NCI-H510A treated with DMSO at 0.1 percent for 48 hours (cell line): ENCODE measurements at regions not wholly inside any gene's neighbourhood (a gene's known extent, or its start where the extent isn't known, plus 50 kb on each side); places are given as distances from the start of the nearest gene placed in this dataset.
"Not testable (repeated sequence)": the region's sequence is repeated elsewhere in the genome, so short reads cannot be mapped to it uniquely, and the experiment has no call there.

Experiments used
- DNase-seq: peaks from one replicate; lab custom pipeline; 2025; lab: John Stamatoyannopoulos, UW

DNA sequence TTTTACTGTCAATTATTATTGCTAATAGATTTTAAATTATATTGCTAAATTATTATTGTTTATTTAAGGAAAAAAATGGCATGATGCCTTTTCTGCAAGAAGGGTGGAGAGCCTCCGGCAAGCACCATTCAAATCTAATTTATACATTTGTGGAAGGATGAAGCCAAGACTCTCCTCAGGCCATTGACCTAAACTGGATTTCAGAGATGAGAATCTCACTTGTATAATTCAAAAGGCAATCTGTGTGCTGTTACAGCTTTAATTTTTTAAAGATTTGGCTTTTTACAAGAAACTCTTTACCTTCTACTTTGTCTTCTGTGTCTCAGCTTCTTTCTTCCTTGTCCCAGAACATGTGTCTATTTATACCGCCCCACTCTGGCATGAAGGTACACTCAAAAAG is 722.5 kb downstream of the ETS1 start:
- no peak for DNase-seq

DNA sequence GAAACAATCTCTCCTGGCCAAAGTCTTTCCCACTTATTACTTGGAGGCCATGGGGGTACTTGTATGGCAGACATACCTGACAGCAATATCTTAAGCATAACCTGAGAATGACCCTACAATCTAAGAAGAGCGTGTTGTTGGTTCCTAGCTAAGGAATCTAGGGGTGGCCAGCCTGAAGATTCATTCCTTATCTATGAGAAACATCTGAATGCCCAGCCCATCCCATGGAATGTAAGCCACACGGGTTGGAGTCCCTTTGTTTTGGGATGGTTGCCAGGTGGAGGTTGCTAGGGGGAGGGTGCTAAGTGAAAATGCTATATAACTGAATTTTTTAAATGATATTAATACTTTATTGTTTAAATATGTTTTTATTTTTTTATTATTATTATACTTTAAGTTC is 725.0 kb downstream of the ETS1 start:
- no peak for DNase-seq

DNA sequence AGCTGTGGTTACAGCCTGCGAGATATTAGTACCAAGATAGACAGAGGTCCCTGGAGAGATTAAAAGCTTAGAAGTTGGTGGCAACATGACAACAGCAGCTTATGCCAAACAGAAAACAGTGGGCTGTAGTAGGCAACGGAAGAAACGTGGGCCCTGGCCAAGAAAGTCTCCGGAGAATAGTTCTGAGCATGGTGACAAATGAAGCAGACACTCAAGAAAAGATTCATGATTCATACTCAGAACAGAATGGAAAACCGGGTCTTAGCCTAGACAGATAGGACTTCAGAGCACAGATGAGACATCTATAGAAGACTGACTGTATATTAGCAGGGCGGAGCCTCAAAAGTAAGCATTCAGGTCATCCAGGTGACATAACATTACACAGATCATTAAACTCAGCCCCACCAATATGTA is 727.4 kb downstream of the ETS1 start:
- DNase-seq: peak; percentile 15

DNA sequence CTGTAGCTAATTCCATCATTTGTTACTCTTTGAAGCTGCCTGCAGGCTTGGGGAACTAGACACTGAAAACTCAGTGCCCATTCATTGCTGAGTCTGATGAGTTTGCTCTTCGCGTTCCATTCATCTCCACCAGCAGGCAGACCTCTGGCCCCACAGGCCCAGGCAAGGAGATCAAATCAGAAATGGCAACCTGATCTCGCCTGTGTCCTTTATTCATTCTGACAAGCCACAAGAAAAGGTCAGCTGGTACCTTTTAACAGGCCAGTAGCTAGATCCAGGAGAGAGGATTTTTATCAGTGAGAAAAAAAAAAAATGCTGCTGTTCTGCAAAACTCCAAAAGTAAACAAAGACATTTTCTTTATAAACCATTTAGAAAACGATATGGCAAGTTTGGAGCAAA is 742.5 kb downstream of the ETS1 start:
- DNase-seq: no peak

DNA sequence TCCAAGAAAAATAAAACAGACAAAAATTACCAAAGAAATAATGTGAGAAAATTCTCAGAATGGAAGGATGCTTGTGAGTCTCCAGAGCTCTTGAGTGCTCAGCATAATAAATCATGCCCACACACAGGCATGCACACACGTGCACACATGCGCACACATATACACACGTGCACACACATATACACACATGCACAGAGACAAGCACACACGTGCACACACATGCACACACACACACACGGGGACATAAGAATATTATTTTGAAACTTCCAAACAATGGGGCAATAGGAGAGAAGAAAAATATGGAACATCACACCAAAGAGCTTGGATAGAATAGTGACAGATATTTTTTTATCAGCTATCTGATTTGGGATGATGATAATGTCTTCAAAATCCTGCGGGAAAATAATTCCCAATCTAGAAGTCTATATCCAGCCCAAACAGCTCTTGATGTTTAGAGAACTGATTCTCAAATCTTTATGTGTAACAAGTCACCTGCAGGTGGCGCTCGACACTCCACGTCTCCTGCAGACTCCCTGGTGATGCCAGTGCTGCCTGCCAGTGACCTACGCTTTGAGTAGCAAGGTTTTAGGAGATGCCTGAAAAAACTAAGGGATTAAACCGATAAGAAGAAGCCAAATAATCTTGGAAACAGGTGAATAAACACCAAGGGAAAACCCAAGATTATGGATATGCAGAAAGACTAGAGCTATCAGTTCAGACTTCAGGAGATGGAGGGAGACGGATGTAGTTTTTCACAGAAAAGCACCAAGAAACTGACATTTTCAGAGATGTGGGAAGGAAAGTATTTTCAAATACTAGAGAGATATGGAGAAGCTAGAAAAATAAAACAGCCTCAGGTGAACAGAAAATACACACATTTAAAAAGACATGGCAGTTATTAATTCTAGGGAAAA is 743.6 kb downstream of the ETS1 start:
- peak; percentile 82 for DNase-seq

DNA sequence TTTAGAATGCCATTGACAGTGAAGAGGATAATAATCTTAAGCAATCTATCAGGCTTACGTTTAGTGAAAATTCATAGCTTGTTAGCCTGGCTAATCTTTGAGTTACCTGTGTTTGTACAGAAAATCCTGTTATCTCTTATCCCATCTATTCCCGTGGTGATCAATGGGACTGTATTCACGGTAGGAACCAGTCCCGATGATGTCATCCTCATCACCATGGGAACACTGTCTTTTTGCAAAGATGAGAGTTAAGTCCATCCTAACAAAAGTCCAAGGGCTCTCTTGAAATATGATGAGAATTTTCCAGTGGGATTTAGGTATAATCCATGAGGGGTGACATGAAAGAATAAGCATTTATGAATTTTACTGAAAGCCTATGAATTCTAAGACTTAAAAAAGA is 762.2 kb downstream of the ETS1 start:
- no peak for DNase-seq

DNA sequence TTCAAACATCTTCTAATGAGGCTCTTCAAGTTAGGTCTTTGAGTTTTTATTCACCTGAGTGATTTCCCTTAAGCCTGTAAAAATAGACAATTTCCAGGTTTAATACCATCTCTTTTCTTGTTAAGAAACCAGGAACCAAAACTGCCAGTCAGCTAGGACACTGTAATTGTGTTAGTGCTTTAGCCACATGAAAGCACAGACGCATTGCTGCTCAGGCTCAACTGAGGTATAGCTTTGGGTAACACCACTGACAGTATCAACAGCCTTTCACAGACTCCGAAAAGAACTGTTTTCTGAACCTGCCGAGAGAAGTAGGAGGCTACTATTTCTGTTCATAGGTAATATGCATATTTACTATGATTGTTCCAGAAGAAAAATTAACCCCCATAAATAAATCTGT is 768.7 kb downstream of the ETS1 start:
- no peak for DNase-seq

DNA sequence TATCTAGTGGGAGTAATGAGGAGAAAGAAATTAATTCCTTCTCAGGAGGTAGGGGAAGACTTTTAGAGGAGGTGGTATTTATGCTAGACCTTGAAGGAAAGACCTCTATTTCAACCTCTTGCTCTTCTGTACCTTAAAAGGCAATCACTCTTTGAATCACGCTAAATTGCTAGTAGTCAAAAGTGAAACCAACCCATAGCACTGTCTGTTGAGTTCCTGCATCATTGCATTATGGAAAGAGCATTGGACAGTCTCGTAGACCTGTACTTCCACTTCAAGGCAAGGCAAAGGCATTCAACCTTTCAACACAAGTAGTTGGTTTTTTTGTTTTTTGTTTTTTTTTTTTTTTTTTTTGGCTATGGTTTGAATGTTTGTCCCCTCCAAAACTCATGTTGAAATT is 770.4 kb downstream of the ETS1 start:
- DNase-seq: no peak

DNA sequence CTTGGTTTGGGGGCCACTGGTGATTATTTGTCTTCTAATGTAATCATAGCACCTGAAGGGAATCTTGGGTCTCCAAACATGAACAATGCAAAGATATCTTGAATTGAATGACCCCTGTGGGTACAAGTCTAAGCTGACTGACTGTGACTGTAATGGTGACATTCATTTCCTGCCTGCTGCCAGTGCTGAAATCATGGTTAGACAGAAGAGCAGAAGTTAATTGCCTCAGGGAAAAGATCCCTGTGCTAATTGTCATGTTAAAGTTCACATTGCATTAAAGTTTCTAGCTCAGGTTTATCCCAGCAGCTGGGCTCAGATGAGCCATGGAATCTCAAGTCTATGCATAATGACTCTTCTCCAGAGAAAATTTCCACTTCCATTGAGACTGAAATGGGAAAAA is 772.0 kb downstream of the ETS1 start:
- DNase-seq: no peak

DNA sequence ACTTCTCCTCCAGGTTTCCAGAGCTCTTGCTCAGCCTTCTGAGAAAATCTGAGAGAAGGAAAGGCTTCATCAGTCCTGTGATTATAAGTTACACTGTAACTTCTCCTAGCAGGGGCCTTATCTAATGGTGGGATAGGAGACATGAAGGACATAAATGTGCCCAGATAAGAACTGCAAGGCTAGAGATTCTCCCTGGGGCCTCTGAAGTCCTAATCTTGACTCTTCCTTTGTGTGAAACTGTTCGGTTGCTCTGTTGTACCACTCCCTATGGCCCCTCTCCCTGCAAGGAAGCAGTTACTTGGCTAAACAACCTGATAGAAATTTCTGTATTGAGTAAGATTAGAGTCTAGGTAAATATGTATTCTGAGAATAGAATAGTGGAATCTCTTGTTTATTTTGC is 780.9 kb downstream of the ETS1 start:
- DNase-seq: no peak

DNA sequence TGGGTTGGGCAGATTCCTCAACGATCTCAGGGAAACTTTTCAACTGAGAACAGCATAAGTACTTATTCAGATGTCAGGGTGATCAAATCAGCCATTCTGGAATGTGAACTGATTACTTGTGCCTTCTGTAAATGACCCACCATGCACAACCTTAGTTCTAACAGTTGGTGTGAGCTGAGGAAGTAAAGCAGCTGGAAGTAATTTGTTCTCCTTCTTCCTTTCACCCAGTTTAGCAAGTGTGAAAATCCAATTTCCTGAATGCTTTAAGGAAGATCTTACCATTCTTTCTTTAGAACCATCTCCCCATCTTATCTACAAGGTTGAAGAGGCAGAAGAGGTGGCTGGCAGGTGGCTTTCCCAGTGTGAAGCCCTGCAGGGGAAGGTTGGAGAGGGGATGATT is 781.6 kb downstream of the ETS1 start:
- DNase-seq: no peak

DNA sequence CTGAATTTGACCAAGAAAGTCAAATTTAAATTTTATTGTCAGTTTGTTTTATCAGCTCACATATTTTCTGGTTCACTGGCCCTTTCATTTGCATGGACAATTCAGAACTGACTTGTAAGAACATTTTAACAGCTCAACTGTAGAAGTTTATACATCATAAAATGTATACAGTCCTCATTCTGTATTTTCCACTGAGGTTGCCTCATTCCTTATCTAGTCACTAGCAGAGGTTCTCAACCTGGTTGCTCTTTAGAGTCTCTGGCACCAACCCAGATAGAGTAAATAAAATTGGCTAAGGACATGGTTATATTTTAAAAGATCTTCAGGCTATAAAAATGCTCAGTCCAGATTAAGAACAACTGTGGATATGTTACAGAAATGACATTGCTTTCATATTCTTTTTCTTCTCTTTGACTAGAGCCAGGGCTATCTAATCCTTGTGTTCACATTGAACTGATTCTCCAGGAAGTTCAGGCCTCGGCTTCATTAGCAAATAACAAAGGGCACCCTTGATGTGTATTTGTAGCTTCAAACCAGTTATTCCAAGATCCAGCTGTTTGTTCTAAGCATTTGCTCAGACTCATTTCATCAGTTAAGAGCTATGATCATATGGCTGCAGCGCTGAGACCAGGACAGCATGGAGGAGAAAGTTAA is 782.5 kb downstream of the ETS1 start:
- peak; percentile 51 for DNase-seq

DNA sequence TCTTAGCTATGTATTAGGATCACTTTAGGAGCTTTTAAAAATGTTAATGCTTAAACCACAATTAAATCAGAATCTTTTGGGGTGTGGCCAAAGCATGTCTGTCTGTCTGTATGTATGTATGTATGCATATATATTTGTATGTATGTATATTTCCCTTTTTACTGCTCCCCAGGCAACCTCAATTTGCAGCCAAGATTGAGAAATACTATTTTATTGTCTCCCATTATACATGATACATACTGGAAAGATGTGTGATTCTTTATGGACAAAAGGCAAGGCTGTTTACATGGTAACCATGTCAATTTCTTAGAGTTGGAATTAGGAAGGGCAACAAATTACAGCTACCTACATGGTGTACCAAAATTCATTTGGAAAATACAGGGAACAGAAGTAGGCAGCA is 783.6 kb downstream of the ETS1 start:
- no peak for DNase-seq

DNA sequence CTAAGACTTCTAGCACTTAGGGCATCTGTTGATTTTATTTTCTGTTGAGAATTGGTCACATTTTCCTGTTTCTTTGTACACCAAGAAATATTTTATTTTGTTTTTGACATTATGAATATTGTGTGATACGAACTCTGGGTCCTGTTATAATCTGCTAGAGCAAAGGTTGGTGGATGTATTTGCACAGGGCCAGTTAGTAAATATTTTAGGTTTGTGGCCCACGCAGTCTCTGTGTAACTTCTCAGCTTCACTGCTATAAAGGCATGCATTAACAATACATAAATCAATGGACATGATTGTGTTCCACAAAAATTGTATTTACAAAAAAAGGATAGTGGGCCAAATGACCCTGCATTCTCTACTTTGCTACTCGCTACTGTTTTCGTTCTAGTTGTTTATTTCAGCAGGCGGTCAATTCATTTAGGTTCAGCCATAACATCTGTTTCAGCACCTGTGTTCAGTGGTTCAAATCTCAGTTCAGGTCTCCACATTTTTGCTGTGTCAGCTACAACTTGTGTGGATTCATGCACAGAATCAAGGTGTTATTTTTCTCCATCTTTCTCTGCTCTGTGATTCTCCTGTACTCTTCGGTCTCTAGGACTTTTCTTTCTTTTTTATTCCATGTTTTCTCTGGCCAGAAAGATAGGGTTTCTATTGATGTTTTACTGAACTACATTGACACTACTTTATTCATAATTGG is 786.2 kb downstream of the ETS1 start:
- no peak for DNase-seq

DNA sequence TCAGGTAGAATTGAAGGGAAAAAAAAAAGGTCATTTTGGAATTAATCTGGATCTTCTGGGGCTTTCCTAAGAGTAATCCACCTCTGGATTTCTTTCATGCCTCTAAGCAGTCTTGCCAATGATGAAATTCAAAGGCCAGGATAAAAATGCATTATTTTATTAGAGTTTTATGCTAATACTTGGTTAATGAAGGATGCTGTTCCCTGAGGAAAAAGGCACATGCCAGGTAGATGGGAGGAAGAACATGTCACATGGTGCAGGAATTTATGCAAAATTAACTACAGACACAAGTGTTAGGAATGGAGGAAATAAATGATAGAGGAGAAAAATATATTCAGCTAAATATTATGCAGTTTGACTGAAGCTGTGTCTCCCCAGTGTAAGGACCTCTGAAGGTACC is 792.0 kb downstream of the ETS1 start:
- no peak for DNase-seq

DNA sequence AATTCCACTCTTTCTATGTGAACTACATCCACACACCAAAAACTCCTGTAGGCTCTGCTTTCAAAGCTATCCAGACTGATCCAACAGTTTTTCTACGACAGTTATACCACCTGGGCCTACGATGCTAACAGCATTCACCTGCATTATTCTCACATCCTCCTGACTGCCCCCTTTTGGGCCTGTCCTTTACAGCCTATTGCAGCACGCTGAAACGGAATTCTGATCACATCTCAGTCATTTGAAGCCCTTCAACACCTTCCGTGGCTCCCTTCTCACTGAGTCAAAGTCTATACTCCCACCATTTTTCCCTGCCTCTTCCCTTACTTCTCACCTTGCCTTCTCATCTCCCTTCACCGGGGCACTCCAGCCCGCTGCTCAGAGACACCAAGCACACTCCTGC is 791.3 kb upstream of the KIRREL3 start:
- no peak for DNase-seq

DNA sequence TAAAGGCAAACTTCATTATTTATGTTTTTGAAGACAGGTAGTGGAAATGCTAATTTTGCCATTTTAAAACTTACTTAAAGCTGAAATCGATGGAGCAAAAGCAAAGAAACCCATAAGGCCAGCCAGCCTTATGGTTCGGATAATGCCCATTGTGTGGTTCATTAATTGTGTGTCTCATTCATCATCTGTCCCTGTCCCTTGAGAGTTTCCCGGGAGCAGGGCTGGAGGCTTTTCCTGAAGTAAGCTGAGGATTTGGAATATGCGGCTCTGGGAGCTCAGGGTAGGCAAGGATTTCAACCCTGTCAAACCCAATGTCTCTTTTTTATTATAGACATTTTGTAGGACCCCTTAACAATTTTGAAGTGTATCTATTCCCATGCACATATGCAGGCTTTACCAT is 790.0 kb upstream of the KIRREL3 start:
- DNase-seq: no peak

DNA sequence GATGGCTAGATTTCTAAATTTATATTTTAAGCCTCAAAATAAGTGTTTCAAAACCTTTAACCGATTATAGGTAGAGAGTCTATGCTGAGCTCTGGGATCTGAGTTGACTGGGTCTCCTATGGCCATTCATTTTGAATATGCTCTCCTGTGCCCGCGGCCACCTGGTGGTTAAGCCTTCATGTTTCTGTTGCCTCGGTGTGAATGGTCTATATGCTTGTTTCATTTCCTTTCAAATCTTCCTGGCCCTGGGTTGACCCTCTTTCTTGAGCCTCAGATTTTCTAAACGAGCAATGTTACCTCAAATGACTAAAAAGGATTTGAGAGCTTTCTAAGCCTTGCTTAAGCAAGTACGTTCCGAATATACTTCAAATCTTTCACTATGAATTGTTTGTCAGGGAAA is 789.4 kb upstream of the KIRREL3 start:
- peak; percentile 74 for DNase-seq

DNA sequence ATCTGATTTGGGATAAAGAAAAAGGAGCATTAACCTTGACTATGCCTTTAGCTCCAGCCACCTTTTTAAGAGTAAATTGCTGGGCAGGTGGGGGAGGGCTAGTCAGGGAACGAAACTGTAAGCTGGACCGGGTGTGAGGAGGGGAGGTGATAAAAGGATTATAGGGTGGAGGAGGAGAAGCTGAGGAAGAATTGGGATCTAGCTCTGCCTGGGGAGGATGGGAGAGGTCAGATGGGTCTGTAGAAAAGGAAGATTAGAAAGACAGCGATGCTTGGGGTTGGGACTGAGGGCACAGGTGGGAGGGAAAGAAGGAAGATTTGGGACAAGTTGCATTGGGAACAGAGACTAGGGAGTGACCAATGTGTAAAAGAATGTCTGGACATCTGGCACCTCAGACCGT is 772.4 kb upstream of the KIRREL3 start:
- DNase-seq: not testable (repeated sequence)

DNA sequence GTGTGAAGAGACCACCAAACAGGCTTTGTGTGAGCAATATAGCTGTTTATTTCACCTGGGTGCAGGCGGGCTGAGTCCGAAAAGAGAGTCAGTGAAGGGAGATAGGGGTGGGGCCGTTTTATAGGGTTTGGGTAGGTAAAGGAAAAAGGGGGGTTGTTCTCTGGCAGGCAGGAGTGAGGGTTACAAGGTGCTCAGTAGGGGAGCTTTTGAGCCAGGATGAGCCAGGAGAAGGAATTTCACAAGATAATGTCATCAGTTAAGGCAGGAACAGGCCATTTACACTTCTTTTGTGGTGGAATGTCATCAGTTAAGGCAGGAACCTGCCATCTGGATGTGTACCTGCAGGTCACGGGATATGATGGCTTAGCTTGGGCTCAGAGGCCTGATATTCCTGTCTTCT is 768.4 kb upstream of the KIRREL3 start:
- DNase-seq: not testable (repeated sequence)

DNA sequence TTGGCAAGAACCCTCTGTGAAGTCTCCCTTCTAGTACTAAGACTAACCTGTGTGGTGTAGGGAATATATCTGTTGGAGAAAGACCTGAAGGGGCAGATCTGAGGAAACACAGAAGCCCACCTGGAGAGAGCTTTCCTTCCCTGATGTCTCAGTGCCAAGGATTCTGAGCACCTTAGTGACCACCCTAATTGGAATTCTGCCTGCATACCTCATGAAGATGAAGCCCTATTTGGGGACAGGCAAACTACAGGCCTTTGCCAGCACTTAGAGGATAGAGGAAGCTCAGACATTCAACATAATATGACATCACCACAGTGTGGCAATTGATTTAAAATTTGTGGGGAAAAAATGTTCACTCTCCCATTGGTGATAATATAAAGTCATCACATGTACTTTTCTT is 766.2 kb upstream of the KIRREL3 start:
- DNase-seq: no peak

DNA sequence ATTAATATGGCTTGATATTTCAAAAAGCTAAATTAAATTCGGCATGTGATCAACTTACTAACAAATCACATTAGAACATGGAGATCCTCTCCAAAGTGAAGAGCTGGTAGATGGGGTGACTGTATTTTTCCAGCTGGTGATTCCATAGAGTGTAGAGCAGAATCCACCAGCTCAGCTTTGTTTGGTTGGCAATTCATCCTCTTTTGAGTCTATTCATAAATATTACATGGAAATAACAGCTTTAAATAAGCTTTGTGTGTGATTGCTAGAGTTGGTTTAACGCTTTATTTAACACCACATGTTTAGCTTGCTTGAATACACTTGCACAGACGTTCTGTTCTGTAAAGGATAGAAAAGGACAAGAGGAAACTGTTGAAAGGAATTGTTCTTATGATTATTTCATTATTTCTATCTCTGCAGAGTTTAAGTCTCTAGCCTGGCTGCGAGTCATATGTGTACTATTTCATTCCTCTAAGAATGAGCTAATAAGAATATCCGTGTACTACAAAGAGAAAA is 738.3 kb upstream of the KIRREL3 start:
- no peak for DNase-seq

DNA sequence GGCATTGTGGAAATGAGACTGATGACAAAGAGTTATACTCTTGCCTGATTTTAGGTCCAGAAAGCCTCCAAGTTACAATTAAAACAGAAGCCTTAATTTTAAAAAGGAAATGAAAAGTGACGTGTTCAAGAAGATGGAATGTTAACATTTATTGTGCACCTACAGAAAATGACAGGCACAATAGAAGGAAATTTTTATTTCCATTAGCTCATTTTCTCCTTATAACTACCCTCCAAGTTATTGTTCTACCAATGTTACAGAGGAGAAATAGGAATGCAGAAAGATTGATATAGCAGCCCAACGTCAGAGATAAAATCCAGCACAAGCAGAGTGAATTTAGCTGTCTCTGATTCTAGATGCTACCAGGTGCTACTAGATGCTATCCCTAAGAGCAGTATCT is 736.9 kb upstream of the KIRREL3 start:
- DNase-seq: no peak
